CD14-positive monocyte (primary cell): ENCODE measurements at regions not wholly inside any gene's neighbourhood (a gene's known extent, or its start where the extent isn't known, plus 50 kb on each side); places are given as distances from the start of the nearest gene placed in this dataset.
"Not testable (repeated sequence)": the region's sequence is repeated elsewhere in the genome, so short reads cannot be mapped to it uniquely, and the experiment has no call there.

ENCODE experiments used
- DNase-seq, 3 donors: peaks; one replicate each; pipeline ENCODE4 v3.0.0-alpha.2; 2011 to 2022
- H2AFZ ChIP-seq: 2 replicates; pipeline ENCODE4 v1.6.0; 2012; ENCODE audit warnings: mild to moderate bottlenecking, low read depth, low read length, inconsistent platforms; ENCODE audit not compliant: insufficient read depth, poor library complexity, severe bottlenecking
- H3K27ac ChIP-seq, 2 donors: 1 replicate in 1 of 2; 2 replicates in 1 of 2; pipeline ENCODE4 v1.5.1; 2012 to 2013; ENCODE audit warnings: low read length in 2 of 2, control low read depth in 1 of 2, inconsistent platforms in 1 of 2, low read depth in 1 of 2, mild to moderate bottlenecking in 1 of 2
- H3K27me3 ChIP-seq, 2 donors: one replicate each; pipeline versions ENCODE4 v1.6.0 to v1.6.1; 2011 to 2013; ENCODE audit warnings: low read length in 2 of 2; ENCODE audit not compliant: control insufficient read depth in 2 of 2, insufficient read depth in 2 of 2
- H3K36me3 ChIP-seq, 2 donors: replicated peaks in 1 of 2; 1 replicate in 1 of 2; 2 replicates in 1 of 2; pipeline versions ENCODE4 v1.5.1 to v1.6.1; 2012 to 2013; ENCODE audit warnings: low read length in 2 of 2, control low read depth in 1 of 2, inconsistent platforms in 1 of 2, mild to moderate bottlenecking in 1 of 2; ENCODE audit not compliant: insufficient read depth in 2 of 2, control insufficient read depth in 1 of 2
- H3K4me1 ChIP-seq, 2 donors: 1 replicate in 1 of 2; 2 replicates in 1 of 2; pipeline versions ENCODE4 v1.5.1 to v1.6.1; 2012 to 2013; ENCODE audit warnings: low read length in 2 of 2, control low read depth in 1 of 2, inconsistent platforms in 1 of 2, mild to moderate bottlenecking in 1 of 2, moderate library complexity in 1 of 2; ENCODE audit not compliant: insufficient read depth in 2 of 2, control insufficient read depth in 1 of 2
- H3K4me2 ChIP-seq: replicated peaks from 2 replicates; pipeline ENCODE3; 2012; ENCODE audit warnings: low read length, moderate library complexity, mild to moderate bottlenecking; ENCODE audit not compliant: poor library complexity, severe bottlenecking; ENCODE audit errors: extremely low read depth
- H3K4me3 ChIP-seq, 3 experiments: fragments of 200-600 bp in 1 of 3; sonication (generic) in 1 of 3; replicated peaks in 1 of 3; 1 replicate in 2 of 3; 2 replicates in 1 of 3; pipeline ENCODE4 v1.5.1; 2011 to 2013; ENCODE audit warnings: low read length in 3 of 3, mild to moderate bottlenecking in 3 of 3, control low read depth in 2 of 3, low read depth in 2 of 3, inconsistent platforms in 1 of 3, moderate library complexity in 1 of 3
- H3K79me2 ChIP-seq: 2 replicates; pipeline ENCODE4 v1.6.0; 2012; ENCODE audit warnings: mild to moderate bottlenecking, control low read depth, inconsistent platforms, low read length, moderate library complexity; ENCODE audit not compliant: insufficient read depth
- H3K9ac ChIP-seq: 2 replicates; pipeline ENCODE4 v1.6.0; 2017; ENCODE audit warnings: low read length, mild to moderate bottlenecking; ENCODE audit not compliant: insufficient read depth, poor library complexity, severe bottlenecking
- H3K9me3 ChIP-seq, 2 donors: replicated peaks in 1 of 2; 1 replicate in 1 of 2; 2 replicates in 1 of 2; pipeline versions ENCODE4 v1.5.1 to v1.6.1; 2012 to 2013; ENCODE audit warnings: low read length in 2 of 2, control low read depth in 1 of 2; ENCODE audit not compliant: control insufficient read depth in 1 of 2, insufficient read depth in 1 of 2
- H4K20me1 ChIP-seq: 2 replicates; pipeline ENCODE4 v1.6.0; 2012; ENCODE audit warnings: mild to moderate bottlenecking, low read length, control low read depth, moderate library complexity; ENCODE audit not compliant: insufficient read depth
- H3K27ac Mint-ChIP-seq, 7 donors: one replicate each; pipeline ENCODE4 v1.8.0; 2020; ENCODE audit warnings: mild to moderate bottlenecking in 7 of 7, mixed read lengths in 7 of 7, moderate library complexity in 6 of 7, inconsistent platforms in 2 of 7
- H3K27me3 Mint-ChIP-seq, 3 donors: one replicate each; pipeline ENCODE4 v1.8.0; 2021 to 2022; ENCODE audit warnings: low read depth in 3 of 3, mild to moderate bottlenecking in 3 of 3, mixed read lengths in 3 of 3, moderate library complexity in 3 of 3, inconsistent platforms in 1 of 3
- H3K36me3 Mint-ChIP-seq, 2 donors: one replicate each; pipeline ENCODE4 v1.8.0; 2020; ENCODE audit warnings: mixed read lengths in 2 of 2, inconsistent platforms in 1 of 2, mild to moderate bottlenecking in 1 of 2
- H3K4me1 Mint-ChIP-seq: one replicate; pipeline ENCODE4 v1.8.0; 2020; ENCODE audit warnings: mild to moderate bottlenecking, mixed read lengths
- H3K4me3 Mint-ChIP-seq, 2 donors: one replicate each; pipeline ENCODE4 v1.8.0; 2020; ENCODE audit warnings: mild to moderate bottlenecking in 2 of 2, mixed read lengths in 2 of 2, moderate library complexity in 1 of 2
- H3K9me3 Mint-ChIP-seq, 7 donors: one replicate each; pipeline ENCODE4 v1.8.0; 2020 to 2022; ENCODE audit warnings: mixed read lengths in 7 of 7, mild to moderate bottlenecking in 6 of 7, moderate library complexity in 6 of 7, inconsistent platforms in 2 of 7
- WGBS: methylation state at CpG from one replicate; pipeline ENCODE4 v1.1.5; 2013; ENCODE audit warnings: missing lambda C conversion rate; ENCODE audit not compliant: insufficient coverage; 5-methylcytosine and 5-hydroxymethylcytosine counted together
- intact Hi-C, 2 donors: fragments of 100-400 bp; cut with micrococcal nuclease; formaldehyde crosslinking; loops; one replicate each; pipeline versions ENCODE4 v1.15.0 to v1.15.1; 2023

- H3K4me2 ChIP-seq, H3K27me3 Mint-ChIP-seq, intact Hi-C loops, H3K4me1 Mint-ChIP-seq, H3K27ac ChIP-seq, H3K4me3 ChIP-seq, H4K20me1 ChIP-seq, DNase-seq, H3K9me3 ChIP-seq, H3K27ac Mint-ChIP-seq, H3K4me1 ChIP-seq, H3K36me3 ChIP-seq, H3K9me3 Mint-ChIP-seq, H3K36me3 Mint-ChIP-seq, H2AFZ ChIP-seq, H3K79me2 ChIP-seq, H3K4me3 Mint-ChIP-seq, H3K9ac ChIP-seq, H3K27me3 ChIP-seq: not testable (repeated sequence)
- no CpG with 5 or more reads among the region's 4 CpGs for WGBS
Observed at GRCh38 chr21:6483645-6484044, 4037.7 kb upstream of the TPTE start.

- H3K27ac Mint-ChIP-seq, H3K36me3 Mint-ChIP-seq, H3K4me3 Mint-ChIP-seq, H3K4me1 Mint-ChIP-seq, H3K79me2 ChIP-seq, H2AFZ ChIP-seq, H3K4me3 ChIP-seq, H3K27me3 Mint-ChIP-seq, DNase-seq, H3K36me3 ChIP-seq, H3K27me3 ChIP-seq, H4K20me1 ChIP-seq, H3K9me3 Mint-ChIP-seq, H3K9ac ChIP-seq, H3K4me1 ChIP-seq, H3K27ac ChIP-seq, H3K9me3 ChIP-seq, intact Hi-C loops, H3K4me2 ChIP-seq: not testable (repeated sequence)
- WGBS, result no CpG with 5 or more reads among the region's 26 CpGs
Observed at GRCh38 chr21:6486821-6487220, 4034.6 kb upstream of the TPTE start.

GRCh38 chr21:6492691-6493090, 4028.7 kb upstream of the TPTE start:
- WGBS, result no CpG with 5 or more reads among the region's 8 CpGs
- H3K4me1 Mint-ChIP-seq, H3K27me3 Mint-ChIP-seq, H3K36me3 Mint-ChIP-seq, intact Hi-C loops, DNase-seq, H3K79me2 ChIP-seq, H3K4me3 ChIP-seq, H3K27ac ChIP-seq, H3K27ac Mint-ChIP-seq, H2AFZ ChIP-seq, H3K9me3 Mint-ChIP-seq, H3K27me3 ChIP-seq, H3K9ac ChIP-seq, H3K4me3 Mint-ChIP-seq, H3K36me3 ChIP-seq, H3K4me1 ChIP-seq, H4K20me1 ChIP-seq, H3K4me2 ChIP-seq, H3K9me3 ChIP-seq: not testable (repeated sequence)

GRCh38 chr21:6493957-6494356, 4027.4 kb upstream of the TPTE start:
- H3K27me3 ChIP-seq, H3K9ac ChIP-seq, H3K36me3 Mint-ChIP-seq, H3K27ac Mint-ChIP-seq, H2AFZ ChIP-seq, H3K4me1 Mint-ChIP-seq, H3K36me3 ChIP-seq, DNase-seq, H3K9me3 ChIP-seq, H3K79me2 ChIP-seq, H3K4me3 Mint-ChIP-seq, intact Hi-C loops, H4K20me1 ChIP-seq, H3K27me3 Mint-ChIP-seq, H3K4me2 ChIP-seq, H3K9me3 Mint-ChIP-seq, H3K27ac ChIP-seq, H3K4me3 ChIP-seq, H3K4me1 ChIP-seq: not testable (repeated sequence)
- no CpG with 5 or more reads among the region's 4 CpGs for WGBS

- H3K4me3 Mint-ChIP-seq, DNase-seq, intact Hi-C loops, H3K27ac Mint-ChIP-seq, H3K36me3 Mint-ChIP-seq, H3K9me3 Mint-ChIP-seq, H3K27me3 Mint-ChIP-seq, H3K9me3 ChIP-seq, H3K4me1 Mint-ChIP-seq, H3K4me1 ChIP-seq, H3K4me3 ChIP-seq, H3K36me3 ChIP-seq, H3K27ac ChIP-seq, H3K27me3 ChIP-seq, H2AFZ ChIP-seq, H3K9ac ChIP-seq, H3K4me2 ChIP-seq, H3K79me2 ChIP-seq, H4K20me1 ChIP-seq: not testable (repeated sequence)
- no CpG with 5 or more reads among the region's 5 CpGs for WGBS
Observed at GRCh38 chr21:6496356-6496755, 4025.0 kb upstream of the TPTE start.
